Neuronal stem cell (in vitro differentiated cells): ENCODE measurements at regions not wholly inside any gene's neighbourhood (a gene's known extent, or its start where the extent isn't known, plus 50 kb on each side); places are given as distances from the start of the nearest gene placed in this dataset.

ENCODE experiments used
- DNase-seq: peaks from one replicate; pipeline ENCODE4 v3.0.0-alpha.2; 2013; ENCODE audit warnings: low spot score
- H2AFZ ChIP-seq: one replicate; pipeline ENCODE4 v1.6.1; 2013; ENCODE audit warnings: mild to moderate bottlenecking, low read length, inconsistent platforms
- H2AK5ac ChIP-seq: 2 replicates; pipeline ENCODE4 v1.6.1; 2013; ENCODE audit warnings: low read depth, mild to moderate bottlenecking, inconsistent platforms, low read length, moderate library complexity, mixed read lengths
- H2BK120ac ChIP-seq: 2 replicates; pipeline ENCODE4 v1.6.1; 2013; ENCODE audit warnings: low read depth, mild to moderate bottlenecking, inconsistent platforms, low read length, moderate library complexity, mixed read lengths
- H2BK12ac ChIP-seq: one replicate; pipeline ENCODE4 v1.6.1; 2013; ENCODE audit warnings: low read length, inconsistent platforms
- H2BK15ac ChIP-seq: 2 replicates; pipeline ENCODE4 v1.6.1; 2013; ENCODE audit warnings: mild to moderate bottlenecking, low read length, inconsistent platforms, mixed read lengths
- H2BK5ac ChIP-seq: one replicate; pipeline ENCODE4 v1.6.1; 2013; ENCODE audit warnings: inconsistent platforms, mild to moderate bottlenecking, low read length, moderate library complexity
- H3K14ac ChIP-seq: one replicate; pipeline ENCODE4 v1.6.1; 2013; ENCODE audit warnings: low read length, inconsistent platforms
- H3K18ac ChIP-seq: 2 replicates; pipeline ENCODE4 v1.6.1; 2013; ENCODE audit warnings: low read length, inconsistent platforms
- H3K23ac ChIP-seq: 2 replicates; pipeline ENCODE4 v1.6.1; 2013; ENCODE audit warnings: low read depth, mild to moderate bottlenecking, mixed read lengths, low read length, inconsistent platforms; ENCODE audit not compliant: poor library complexity
- H3K27ac ChIP-seq: replicated peaks from 3 replicates; pipeline ENCODE4 v1.5.1; 2013; ENCODE audit warnings: low read length, inconsistent platforms
- H3K27me3 ChIP-seq, 3 experiments: 2 replicates each; pipeline ENCODE4 v1.6.1; 2013; ENCODE audit warnings: low read length in 3 of 3, mild to moderate bottlenecking in 2 of 3, inconsistent platforms in 1 of 3, low read depth in 1 of 3, mixed read lengths in 1 of 3, moderate library complexity in 1 of 3; ENCODE audit not compliant: control insufficient read depth in 3 of 3, insufficient read depth in 3 of 3
- H3K36me3 ChIP-seq, 2 donors: replicated peaks in 1 of 2; 2 replicates each; pipeline ENCODE4 v1.6.1; 2013; ENCODE audit warnings: low read length in 2 of 2; ENCODE audit not compliant: control insufficient read depth in 2 of 2, insufficient read depth in 2 of 2
- H3K4ac ChIP-seq: 2 replicates; pipeline ENCODE4 v1.6.1; 2013; ENCODE audit warnings: inconsistent platforms, mild to moderate bottlenecking, low read length, moderate library complexity
- H3K4me1 ChIP-seq, 2 donors: 1 replicate in 1 of 2; 2 replicates in 1 of 2; pipeline ENCODE4 v1.6.1; 2013; ENCODE audit warnings: low read length in 2 of 2, low read depth in 1 of 2; ENCODE audit not compliant: control insufficient read depth in 2 of 2, insufficient read depth in 1 of 2
- H3K4me2 ChIP-seq: one replicate; pipeline ENCODE4 v1.6.1; 2013; ENCODE audit warnings: mild to moderate bottlenecking, low read length, inconsistent platforms; ENCODE audit not compliant: insufficient read depth, poor library complexity, severe bottlenecking
- H3K4me3 ChIP-seq, 2 donors: 2 replicates each; pipeline ENCODE4 v1.5.1; 2013; ENCODE audit warnings: low read length in 2 of 2, mild to moderate bottlenecking in 2 of 2, inconsistent platforms in 1 of 2, moderate library complexity in 1 of 2
- H3K79me1 ChIP-seq: one replicate; pipeline ENCODE4 v1.6.1; 2013; ENCODE audit warnings: low read depth, mild to moderate bottlenecking, inconsistent platforms, low read length, moderate library complexity
- H3K9ac ChIP-seq: one replicate; pipeline ENCODE4 v1.6.1; 2013; ENCODE audit warnings: mild to moderate bottlenecking, low read depth, low read length, inconsistent platforms; ENCODE audit not compliant: poor library complexity
- H3K9me3 ChIP-seq, 2 donors: replicated peaks in 1 of 2; 2 replicates each; pipeline versions ENCODE3 to v1.6.1; 2013; ENCODE audit warnings: low read length in 2 of 2, mild to moderate bottlenecking in 2 of 2, inconsistent platforms in 1 of 2, low read depth in 1 of 2, mixed read lengths in 1 of 2, moderate library complexity in 1 of 2; ENCODE audit not compliant: control insufficient read depth in 2 of 2, insufficient read depth in 1 of 2
- H4K8ac ChIP-seq: one replicate; pipeline ENCODE4 v1.6.1; 2013; ENCODE audit warnings: low read depth, mild to moderate bottlenecking, inconsistent platforms, low read length, moderate library complexity
- H4K91ac ChIP-seq: one replicate; pipeline ENCODE4 v1.6.1; 2013; ENCODE audit warnings: low read length, low read depth, mild to moderate bottlenecking, inconsistent platforms; ENCODE audit not compliant: poor library complexity
- WGBS, 2 donors: extraction: QIAGEN DNeasy Blood & Tissue Kit; methylation state at CpG; one replicate each; pipeline ENCODE4 v1.1.7; 2013; ENCODE audit warnings: missing lambda C conversion rate in 2 of 2, mixed read lengths in 1 of 2; ENCODE audit not compliant: insufficient read length in 2 of 2, insufficient replicate concordance in 1 of 2; ENCODE audit errors: extremely low coverage in 2 of 2; 5-methylcytosine and 5-hydroxymethylcytosine counted together

DNA sequence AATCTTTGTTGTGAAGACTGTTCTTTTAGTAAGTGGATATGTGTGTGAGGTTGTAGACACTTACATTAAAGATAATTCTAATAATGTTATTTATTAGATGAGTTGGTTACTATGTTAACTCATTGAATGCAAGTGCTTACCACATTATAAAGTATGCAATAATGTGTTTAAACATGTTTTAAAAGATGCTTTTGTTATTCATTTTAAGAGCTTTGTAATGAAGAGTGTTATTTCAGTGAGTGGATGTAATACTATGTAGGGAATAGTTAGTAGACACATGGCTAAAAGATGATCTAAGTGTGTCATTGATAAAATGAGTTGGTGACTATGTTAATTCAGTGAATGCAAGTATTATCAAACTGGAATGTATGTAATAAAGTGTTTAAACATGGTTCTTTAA lies 70.0 kb upstream of the VOPP1 start:
- Histone ChIP-seq H2BK15ac (no peak overlapping the region), H2BK120ac (no peak overlapping the region), H2BK12ac (no peak overlapping the region), H3K4me1 (no peaks in the 10 kb centered on the region), H3K9ac (no peak overlapping the region), H4K8ac (no peak overlapping the region), H3K27me3 (no peaks in the 10 kb centered on the region), H2BK5ac (no peak overlapping the region), H3K23ac (no peak overlapping the region), H3K27ac (no peak overlapping the region), H3K4me2 (no peak overlapping the region), H2AK5ac (no peak overlapping the region), H3K36me3 (no peaks in the 10 kb centered on the region), H3K4ac (no peak overlapping the region), H2AFZ (no peak overlapping the region), H3K18ac (no peak overlapping the region), H3K9me3 (no peaks in the 10 kb centered on the region), H4K91ac (no peak overlapping the region), H3K14ac (no peak overlapping the region), H3K79me1 (no peaks in the 10 kb centered on the region), H3K4me3 (no peak overlapping the region)
- DNase-seq = no peak

GRCh38 chr7:55641811-55642210 lies 69.5 kb upstream of the VOPP1 start:
- Histone ChIP-seq H3K4me1 (no peaks in the 10 kb centered on the region), H4K8ac (no peak overlapping the region), H2BK120ac (no peak overlapping the region), H2AFZ (no peak overlapping the region), H3K4ac (no peak overlapping the region), H3K27me3 (no peaks in the 10 kb centered on the region), H2AK5ac (no peak overlapping the region), H4K91ac (no peak overlapping the region), H3K4me3 (no peak overlapping the region), H2BK12ac (no peak overlapping the region), H2BK15ac (no peak overlapping the region), H3K14ac (no peak overlapping the region), H3K4me2 (no peak overlapping the region), H3K79me1 (no peaks in the 10 kb centered on the region), H3K36me3 (no peaks in the 10 kb centered on the region), H3K18ac (no peak overlapping the region), H3K9me3 (no peaks in the 10 kb centered on the region), H3K27ac (no peak overlapping the region), H3K23ac (no peak overlapping the region), H2BK5ac (no peak overlapping the region), H3K9ac (no peak overlapping the region)
- no peak for DNase-seq

- H3K4me2 ChIP-seq = no peak overlapping the region
- H3K27me3 ChIP-seq = no peaks in the 10 kb centered on the region
- no peak overlapping the region for H3K9ac ChIP-seq
- no peak overlapping the region for H4K91ac ChIP-seq
- no peaks in the 10 kb centered on the region for H3K4me1 ChIP-seq
- H2BK120ac ChIP-seq = no peak overlapping the region
- no peak overlapping the region for H3K23ac ChIP-seq
- no peak overlapping the region for H4K8ac ChIP-seq
- H2BK5ac ChIP-seq = no peak overlapping the region
- no peak overlapping the region for H2BK12ac ChIP-seq
- no peak overlapping the region for H2BK15ac ChIP-seq
- H3K18ac ChIP-seq = no peak overlapping the region
- H3K36me3 ChIP-seq = no peaks in the 10 kb centered on the region
- H3K4me3 ChIP-seq = no peak overlapping the region
- H3K14ac ChIP-seq = no peak overlapping the region
- no peak overlapping the region for H3K4ac ChIP-seq
- peak; percentile 66 for DNase-seq
- no peak overlapping the region for H2AFZ ChIP-seq
- no peak overlapping the region for H2AK5ac ChIP-seq
- WGBS, 2 donors = no CpG with 5 or more reads among the region's 1 CpG
- H3K79me1 ChIP-seq = no peaks in the 10 kb centered on the region
- H3K27ac ChIP-seq = no peak overlapping the region
- H3K9me3 ChIP-seq = no peaks in the 10 kb centered on the region
Measured at GRCh38 chr7:55641273-55641691, 69.0 kb upstream of the VOPP1 start.

- no CpG with 5 or more reads among the region's 1 CpG for WGBS, 2 donors
- Histone ChIP-seq H3K23ac (no peak overlapping the region), H3K9me3 (no peaks in the 10 kb centered on the region), H2BK5ac (no peak overlapping the region), H4K8ac (no peak overlapping the region), H3K4me2 (no peak overlapping the region), H3K4me1 (no peaks in the 10 kb centered on the region), H3K9ac (no peak overlapping the region), H2BK15ac (no peak overlapping the region), H3K79me1 (no peaks in the 10 kb centered on the region), H3K4ac (no peak overlapping the region), H3K27ac (no peak overlapping the region), H3K18ac (no peak overlapping the region), H2AFZ (no peak overlapping the region), H4K91ac (no peak overlapping the region), H2BK12ac (no peak overlapping the region), H2AK5ac (no peak overlapping the region), H3K4me3 (no peak overlapping the region), H3K36me3 (no peaks in the 10 kb centered on the region), H3K27me3 (no peaks in the 10 kb centered on the region), H2BK120ac (no peak overlapping the region), H3K14ac (no peak overlapping the region)
- DNase-seq = no peak
Measured at GRCh38 chr7:55639640-55640039, 67.3 kb upstream of the VOPP1 start.
